K562 (cell line): ENCODE measurements at regions not wholly inside any gene's neighbourhood (a gene's known extent, or its start where the extent isn't known, plus 50 kb on each side); places are given as distances from the start of the nearest gene placed in this dataset.

Source experiments
- ATAC-seq: fragments of 200-7000 bp; cut with Tn5 transposase; 3 replicates; pipeline ENCODE4 v1.9.1; 2020; ENCODE audit warnings: moderate library complexity
- BruUV-seq: library from RNA; stranded (reverse); fragments of 400-500 nt; replicated peaks from 2 replicates; lab custom pipeline; 2021; lab: Mats Ljungman, UMichigan
- CTCF ChIA-PET: fragments of 300-600 bp; formaldehyde crosslinking; extraction: SDS; loops from one replicate; lab custom pipeline; 2021; ENCODE audit warnings: low intra/inter-chr PET ratio; lab: Yijun Ruan, JAX
- POLR2A ChIA-PET: fragments of 300-600, 350-650 bp; sonication (Branson Sonifier 250); formaldehyde crosslinking; extraction: SDS; loops from one replicate; lab custom pipeline; 2021; ENCODE audit warnings: antibody characterized with exemption, inconsistent platforms; lab: Yijun Ruan, JAX
- DNase-seq, 4 experiments: peaks; one replicate each; pipeline versions ENCODE4 v3.0.0 to v3.0.0-alpha.2; 2011 to 2018; ENCODE audit warnings: low spot score in 3 of 4, mixed read lengths in 3 of 4; ENCODE audit errors: extremely low read depth in 1 of 4
- FAIRE-seq: peaks from 2 replicates; lab custom pipeline; 2011; peaks lifted over from hg19 to GRCh38; lab: Jason Lieb, UNC
- H2AFZ ChIP-seq: 2 replicates; pipeline ENCODE4 v1.6.0; 2011; ENCODE audit warnings: low read depth, low read length, control low read depth, inconsistent platforms
- H3K27ac ChIP-seq: fragments of 200-600 bp; 3 replicates; pipeline ENCODE4 v1.8.0; 2011; ENCODE audit warnings: low read depth, mild to moderate bottlenecking, control low read depth, inconsistent platforms, low read length, moderate library complexity, mixed read lengths; ENCODE audit errors: extremely low read depth
- H3K27me3 ChIP-seq, 2 experiments: fragments of 300-600 bp in 1 of 2; 2 replicates in 1 of 2; 3 replicates in 1 of 2; pipeline versions ENCODE4 v1.6.0 to v1.8.0; 2011; ENCODE audit warnings: inconsistent platforms in 2 of 2, low read length in 2 of 2, mild to moderate bottlenecking in 1 of 2, mixed read lengths in 1 of 2, moderate library complexity in 1 of 2; ENCODE audit not compliant: control insufficient read depth in 2 of 2, insufficient read depth in 2 of 2
- H3K36me3 ChIP-seq: fragments of 300-600 bp; 3 replicates; pipeline ENCODE4 v1.8.0; 2011; ENCODE audit warnings: mild to moderate bottlenecking, low read length, inconsistent platforms; ENCODE audit not compliant: control insufficient read depth, insufficient read depth
- H3K4me1 ChIP-seq, 2 experiments: fragments of 200-600 bp in 1 of 2; replicated peaks in 1 of 2; 2 replicates in 1 of 2; 3 replicates in 1 of 2; pipeline versions ENCODE4 v1.5.1 to v1.8.0; 2011; ENCODE audit warnings: inconsistent platforms in 2 of 2, low read length in 2 of 2, mild to moderate bottlenecking in 1 of 2, mixed read lengths in 1 of 2, moderate library complexity in 1 of 2; ENCODE audit not compliant: control insufficient read depth in 2 of 2, insufficient read depth in 2 of 2
- H3K4me2 ChIP-seq: 2 replicates; pipeline ENCODE4 v1.6.1; 2011; ENCODE audit warnings: low read length, control low read depth, inconsistent platforms, mixed read lengths; ENCODE audit not compliant: insufficient read depth
- H3K4me3 ChIP-seq: fragments of 200-600 bp; sonication (generic), shearing (Covaris generic); 2 replicates; pipeline ENCODE4 v1.5.1; 2016; ENCODE audit warnings: control low read depth, inconsistent platforms
- H3K79me2 ChIP-seq: fragments of 200-600 bp; 3 replicates; pipeline ENCODE4 v1.8.0; 2011; ENCODE audit warnings: low read length, inconsistent platforms; ENCODE audit not compliant: control insufficient read depth, insufficient read depth
- H3K9ac ChIP-seq, 2 experiments: 2 replicates each; pipeline versions ENCODE4 v1.6.0 to v1.6.1; 2011; ENCODE audit warnings: low read depth in 2 of 2, low read length in 2 of 2, control low read depth in 1 of 2, inconsistent platforms in 1 of 2, mild to moderate bottlenecking in 1 of 2, mixed read lengths in 1 of 2; ENCODE audit not compliant: insufficient read depth in 1 of 2
- H3K9me1 ChIP-seq: one replicate; pipeline ENCODE4 v1.6.0; 2011; ENCODE audit warnings: inconsistent platforms, mild to moderate bottlenecking, low read length, moderate library complexity; ENCODE audit not compliant: control insufficient read depth, insufficient read depth
- H3K9me3 ChIP-seq: replicated peaks from 2 replicates; pipeline ENCODE4 v1.5.1; 2011; ENCODE audit warnings: low read depth, low read length, inconsistent platforms; ENCODE audit not compliant: control insufficient read depth, insufficient read depth
- H4K20me1 ChIP-seq: replicated peaks from 2 replicates; pipeline ENCODE4 v1.6.1; 2011; ENCODE audit warnings: low read length, inconsistent platforms, mixed read lengths; ENCODE audit not compliant: control insufficient read depth, insufficient read depth
- EWSR1 ChIP-seq: fragments of 450-650 bp; IDR thresholded peaks from 2 replicates; pipeline ENCODE4 v1.6.1; 2018; ENCODE audit warnings: borderline replicate concordance, mild to moderate bottlenecking, low read depth, moderate library complexity; ENCODE audit not compliant: partially characterized antibody
- JUN ChIP-seq, 2 experiments: sonication (generic) in 1 of 2; formaldehyde crosslinking in 1 of 2; IDR thresholded peaks; 2 replicates each; pipeline versions ENCODE4 v1.6.1 to v1.8.0; 2012 to 2022; ENCODE audit warnings: borderline replicate concordance in 2 of 2, mild to moderate bottlenecking in 2 of 2, improper control_type of control experiment in 1 of 2, low read depth in 1 of 2, low read length in 1 of 2, missing genetic modification reagents in 1 of 2
- POLR3G ChIP-seq: IDR thresholded peaks from 2 replicates; pipeline ENCODE4 v1.6.1; 2011; ENCODE audit not compliant: insufficient read length, insufficient replicate concordance; ENCODE audit errors: extremely low read depth
- SPI1 ChIP-seq: IDR thresholded peaks from 2 replicates; pipeline ENCODE4 v1.6.1; 2011; ENCODE audit warnings: low read depth, low read length, control low read depth, borderline replicate concordance
- SRSF7 ChIP-seq: fragments of 200-400 bp; formaldehyde crosslinking; optimal IDR thresholded peaks from 2 replicates; pipeline ENCODE3; 2017; ENCODE audit warnings: mild to moderate bottlenecking, low read depth, low read length
- TSC22D4 ChIP-seq: fragments of 450-650 bp; IDR thresholded peaks from 2 replicates; pipeline ENCODE4 v1.6.1; 2016; ENCODE audit warnings: missing genetic modification characterization, missing biosample characterization, control low read depth
- ZNF695 ChIP-seq: fragments of 450-650 bp; formaldehyde crosslinking; IDR thresholded peaks from 2 replicates; pipeline ENCODE4 v1.4.0; 2020; ENCODE audit warnings: mild to moderate bottlenecking, moderate library complexity
- ZNF830 ChIP-seq: fragments of 250-450 bp; sonication (Bioruptor Pico); IDR thresholded peaks from 2 replicates; pipeline ENCODE4 v1.5.0; 2021; ENCODE audit warnings: mild to moderate bottlenecking
- WGBS: fragments of 100-300 bp; shearing (Covaris generic); methylation state at CpG from one replicate; pipeline ENCODE4 v1.1.6; 2016; ENCODE audit warnings: low coverage, mixed read lengths; ENCODE audit not compliant: insufficient coverage; ENCODE audit errors: missing lambda C conversion rate; 5-methylcytosine and 5-hydroxymethylcytosine counted together
- in situ Hi-C: fragments of 300-500 bp; cut with MboI; formaldehyde crosslinking; loops from 4 replicates; pipeline ENCODE4 v1.15.0; 2018; ENCODE audit warnings: inconsistent platforms, mixed read lengths
- intact Hi-C: fragments of 100-400 bp; cut with micrococcal nuclease; formaldehyde crosslinking; loops from 2 replicates; pipeline ENCODE4 v1.14.2; 2022
- TF ChIP-seq, protein P1 (sequence below), 3 experiments: fragments of 200-800 bp in 1 of 3; sonication (Bioruptor generic) in 1 of 3; sonication (generic) in 1 of 3; formaldehyde crosslinking in 1 of 3; IDR thresholded peaks; 2 replicates each; pipeline versions ENCODE4 v1.6.1 to v1.8.0; 2016 to 2022; ENCODE audit warnings: mild to moderate bottlenecking in 2 of 3, missing compliant biosample characterization in 2 of 3, missing genetic modification characterization in 2 of 3, missing genetic modification reagents in 1 of 3

DNA sequence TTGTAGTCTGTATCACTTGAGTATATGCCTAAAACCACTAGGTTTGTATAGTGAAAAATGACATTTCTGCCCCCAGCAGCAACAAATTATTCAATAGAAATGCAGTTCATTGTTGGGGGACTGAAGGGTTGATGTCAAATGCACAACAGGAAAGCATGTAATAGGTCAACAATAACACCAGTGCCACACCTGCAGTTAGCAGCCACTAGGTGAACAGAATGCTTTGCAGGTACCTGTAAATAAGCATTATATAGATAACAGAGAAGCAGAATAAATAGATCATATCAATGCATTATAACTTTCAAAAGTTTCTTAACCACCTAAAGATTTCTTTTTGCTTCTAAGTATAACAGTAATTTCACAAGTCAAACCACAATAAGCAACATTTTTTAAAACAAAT lies 435.9 kb upstream of the DMAC1 start:
- DNase-seq (no peak), ATAC-seq (no peak), FAIRE-seq (no peak)
- Histone ChIP-seq H3K9ac (no peak overlapping the region), H3K4me2 (no peak overlapping the region), H3K79me2 (no peaks in the 10 kb centered on the region), H3K4me1 (no peaks in the 10 kb centered on the region), H4K20me1 (no peaks in the 10 kb centered on the region), H3K4me3 (no peak overlapping the region), H3K27ac (no peak overlapping the region), H3K27me3 (no peaks in the 10 kb centered on the region), H3K9me1 (no peaks in the 10 kb centered on the region), H3K36me3 (no peaks in the 10 kb centered on the region), H2AFZ (no peak overlapping the region), H3K9me3 (no peaks in the 10 kb centered on the region)
- in situ Hi-C loops (no loop called here), intact Hi-C loops (no loop called here)
- no TSS peak for BruUV-seq
- ChIA-PET POLR2A (no interaction called here), CTCF (no interaction called here)
- TF ChIP-seq SRSF7 (no peak), EWSR1 (no peak)

- Histone ChIP-seq H2AFZ (no peak overlapping the region), H3K9me1 (no peaks in the 10 kb centered on the region), H3K9ac (no peak overlapping the region), H4K20me1 (no peaks in the 10 kb centered on the region), H3K79me2 (no peaks in the 10 kb centered on the region), H3K4me3 (no peak overlapping the region), H3K4me2 (no peak overlapping the region), H3K36me3 (no peaks in the 10 kb centered on the region), H3K27ac (no peak overlapping the region)
- no TSS peak for BruUV-seq
- ChIA-PET POLR2A (no interaction called here), CTCF (no interaction called here)
- DNase-seq (no peak), ATAC-seq (no peak)
- 5% methylated on average over 2 of the region's 3 CpGs for WGBS
- in situ Hi-C loops = no loop called here
- TF ChIP-seq, protein P1, sequence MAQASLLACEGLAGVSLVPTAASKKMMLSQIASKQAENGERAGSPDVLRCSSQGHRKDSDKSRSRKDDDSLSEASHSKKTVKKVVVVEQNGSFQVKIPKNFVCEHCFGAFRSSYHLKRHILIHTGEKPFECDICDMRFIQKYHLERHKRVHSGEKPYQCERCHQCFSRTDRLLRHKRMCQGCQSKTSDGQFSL (CRISPR knock-in tag; IDR thresholded peaks at IDR 0.05) = no peak
- TF ChIP-seq, protein P1 (tag; IDR thresholded peaks at IDR 0.05) = no peak
- TF ChIP-seq ZNF695 (CRISPR knock-in tag) (no peak), POLR3G (no peak), JUN (IDR thresholded peaks at IDR 0.05; ENCODE audit: borderline replicate concordance, low read depth, low read length) (no peak), JUN (CRISPR knock-in tag; IDR thresholded peaks at IDR 0.05; ENCODE audit: borderline replicate concordance) (no peak), SPI1 (no peak), TSC22D4 (no peak), ZNF830 (no peak)
- TF ChIP-seq, all 486 proteins: peak for 0
- intact Hi-C loops = no loop called here
- Histone ChIP-seq H3K9me3 (no peaks in the 10 kb centered on the region), H3K27me3 (no peaks in the 10 kb centered on the region), H3K4me1 (no peaks in the 10 kb centered on the region)
- FAIRE-seq = no peak
Measured at GRCh38 chr9:8234316-8234715, 434.7 kb upstream of the DMAC1 start.
